ENCODE measurements at regions not wholly inside any gene's neighbourhood (a gene's known extent, or its start where the extent isn't known, plus 50 kb on each side); places are given as distances from the start of the nearest gene placed in this dataset.
A peak's percentile ranks its signal among the peaks of the same experiment; 100 is the strongest.

DNA sequence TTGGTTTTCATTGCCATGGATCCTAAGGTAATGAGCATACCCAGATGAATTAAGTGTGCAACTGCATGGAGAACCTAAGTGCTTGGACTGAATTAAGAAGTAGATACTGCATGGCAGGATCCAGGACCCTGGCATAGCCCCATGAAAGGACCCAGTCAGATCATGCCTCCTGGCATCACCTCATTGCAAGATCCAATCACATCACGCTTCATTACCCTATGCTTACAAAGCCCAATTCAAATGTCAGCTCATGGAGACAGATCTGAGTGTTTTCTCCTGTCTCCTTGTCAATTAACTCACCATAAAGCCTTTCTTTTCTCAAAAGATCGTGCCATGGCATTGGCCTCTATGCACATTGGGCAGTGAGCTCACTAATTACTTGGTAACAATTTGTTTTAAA is 519.8 kb upstream of the ZNF804A start:
- no peaks in the 10 kb centered on the region for H3F3A ChIP-seq (ENCODE audit: insufficient read depth, low read length)

DNA sequence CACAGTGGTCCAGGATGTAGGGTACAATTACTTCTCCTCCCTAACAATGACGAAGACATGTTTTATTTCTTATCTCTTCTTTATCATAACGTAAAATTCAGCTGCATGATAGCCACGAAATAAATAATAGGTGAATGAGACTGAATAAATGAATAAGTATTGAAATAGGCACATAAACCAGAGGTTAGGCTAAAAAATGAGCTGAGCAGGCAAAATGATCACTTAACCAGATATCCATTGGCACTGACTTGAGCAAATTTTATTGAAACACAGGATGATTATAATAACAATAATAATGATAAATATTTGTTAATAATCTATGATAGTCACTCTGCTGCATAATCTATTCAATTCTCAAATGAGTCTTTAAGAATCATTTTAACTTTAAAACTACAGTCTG is 506.9 kb upstream of the ZNF804A start:
- H3K27ac ChIP-seq (ENCODE audit: low read depth, low read length, poor library complexity, severe bottlenecking) = no peak overlapping the region
- no peak overlapping the region for H3K9ac ChIP-seq (ENCODE audit: low read length)
- no peaks in the 10 kb centered on the region for H3K9me2 ChIP-seq (ENCODE audit: low read depth, low read length)
- H4K20me1 ChIP-seq (ENCODE audit: insufficient read depth, low read length) = no peaks in the 10 kb centered on the region
- H3K36me3 ChIP-seq (ENCODE audit: insufficient read depth, low read length) = no peaks in the 10 kb centered on the region
- TF ChIP-seq, protein P1, sequence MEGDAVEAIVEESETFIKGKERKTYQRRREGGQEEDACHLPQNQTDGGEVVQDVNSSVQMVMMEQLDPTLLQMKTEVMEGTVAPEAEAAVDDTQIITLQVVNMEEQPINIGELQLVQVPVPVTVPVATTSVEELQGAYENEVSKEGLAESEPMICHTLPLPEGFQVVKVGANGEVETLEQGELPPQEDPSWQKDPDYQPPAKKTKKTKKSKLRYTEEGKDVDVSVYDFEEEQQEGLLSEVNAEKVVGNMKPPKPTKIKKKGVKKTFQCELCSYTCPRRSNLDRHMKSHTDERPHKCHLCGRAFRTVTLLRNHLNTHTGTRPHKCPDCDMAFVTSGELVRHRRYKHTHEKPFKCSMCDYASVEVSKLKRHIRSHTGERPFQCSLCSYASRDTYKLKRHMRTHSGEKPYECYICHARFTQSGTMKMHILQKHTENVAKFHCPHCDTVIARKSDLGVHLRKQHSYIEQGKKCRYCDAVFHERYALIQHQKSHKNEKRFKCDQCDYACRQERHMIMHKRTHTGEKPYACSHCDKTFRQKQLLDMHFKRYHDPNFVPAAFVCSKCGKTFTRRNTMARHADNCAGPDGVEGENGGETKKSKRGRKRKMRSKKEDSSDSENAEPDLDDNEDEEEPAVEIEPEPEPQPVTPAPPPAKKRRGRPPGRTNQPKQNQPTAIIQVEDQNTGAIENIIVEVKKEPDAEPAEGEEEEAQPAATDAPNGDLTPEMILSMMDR (IDR thresholded peaks at IDR 0.05; ENCODE audit: low read length) = no peak
- no peak for TF ChIP-seq EZH2 (IDR thresholded peaks at IDR 0.05; ENCODE audit: borderline replicate concordance, low read length)
- no peaks in the 10 kb centered on the region for H3K27me3 ChIP-seq (ENCODE audit: insufficient read depth, low read length)
- H3K4me3 ChIP-seq (ENCODE audit: low read depth, low read length, poor library complexity, severe bottlenecking) = no peak overlapping the region
- no peak overlapping the region for H2AFZ ChIP-seq (ENCODE audit: low read length)
- H3K9me3 ChIP-seq (ENCODE audit: low read length) = no peaks in the 10 kb centered on the region
- H3F3A ChIP-seq (ENCODE audit: insufficient read depth, low read length) = no peaks in the 10 kb centered on the region
- H3K4me1 ChIP-seq (ENCODE audit: insufficient read depth, low read length, severe bottlenecking) = no peaks in the 10 kb centered on the region
- no peaks in the 10 kb centered on the region for H3K79me2 ChIP-seq (ENCODE audit: insufficient read depth, low read length)
- H3K4me2 ChIP-seq (ENCODE audit: low read length) = no peak overlapping the region

More for the DNA sequence above, 519.8 kb upstream of the ZNF804A start:
- H3K4me3 ChIP-seq (ENCODE audit: low read depth, low read length, poor library complexity, severe bottlenecking) = no peak overlapping the region
- H2AFZ ChIP-seq (ENCODE audit: low read length) = no peak overlapping the region
- no peak overlapping the region for H3K4me2 ChIP-seq (ENCODE audit: low read length)
- no peaks in the 10 kb centered on the region for H3K79me2 ChIP-seq (ENCODE audit: insufficient read depth, low read length)
- no peaks in the 10 kb centered on the region for H4K20me1 ChIP-seq (ENCODE audit: insufficient read depth, low read length)
- no peaks in the 10 kb centered on the region for H3K9me2 ChIP-seq (ENCODE audit: low read depth, low read length)
- peaks cover 2% of the 10 kb centered on the region; the same call in 1 of the 2 replicates for H3K9me3 ChIP-seq (ENCODE audit: low read length)
- no peaks in the 10 kb centered on the region for H3K27me3 ChIP-seq (ENCODE audit: insufficient read depth, low read length)
- H3K36me3 ChIP-seq (ENCODE audit: insufficient read depth, low read length) = no peaks in the 10 kb centered on the region
- no peak overlapping the region for H3K9ac ChIP-seq (ENCODE audit: low read length)
- TF ChIP-seq, protein P1 (IDR thresholded peaks at IDR 0.05; ENCODE audit: low read length) = no peak
- no peak for TF ChIP-seq EZH2 (IDR thresholded peaks at IDR 0.05; ENCODE audit: borderline replicate concordance, low read length)
- no peak overlapping the region for H3K27ac ChIP-seq (ENCODE audit: low read depth, low read length, poor library complexity, severe bottlenecking)
- no peaks in the 10 kb centered on the region for H3K4me1 ChIP-seq (ENCODE audit: insufficient read depth, low read length, severe bottlenecking)

DNA sequence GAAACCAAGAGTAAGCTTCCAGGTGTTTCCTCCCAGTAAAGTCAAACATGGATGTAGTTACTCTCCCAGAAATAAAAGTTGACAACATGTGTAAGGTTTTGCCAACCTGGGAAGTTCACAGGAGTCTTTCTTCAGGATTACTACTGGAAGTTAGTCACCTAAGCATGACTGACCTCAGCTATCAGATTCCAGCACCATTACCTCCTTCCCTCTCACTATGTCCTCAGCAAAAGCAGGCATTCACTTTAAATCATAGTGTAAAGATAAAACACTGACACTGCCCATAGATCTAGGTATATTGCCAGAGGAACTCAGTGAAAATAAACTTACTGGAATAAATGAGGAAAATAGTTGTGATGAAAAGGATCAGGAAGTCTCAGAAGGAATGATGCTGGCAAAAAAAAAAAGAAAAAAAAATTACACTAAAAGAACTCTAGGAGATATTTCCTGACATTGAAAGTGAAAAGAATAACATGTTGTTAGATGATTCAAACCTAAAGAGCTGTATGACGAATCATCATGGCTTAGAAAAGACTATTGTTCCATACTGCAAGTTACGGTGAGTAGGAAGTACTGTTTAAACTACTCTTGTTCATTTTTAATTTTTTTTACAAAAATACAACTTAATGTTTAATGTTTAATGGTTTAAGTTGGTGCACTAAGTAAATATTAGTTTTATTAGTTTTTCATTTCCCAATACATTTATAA is 484.5 kb upstream of the ZNF804A start:
- Histone ChIP-seq H3K4me1 (ENCODE audit: insufficient read depth, low read length, severe bottlenecking) (no peaks in the 10 kb centered on the region), H3K4me3 (ENCODE audit: low read depth, low read length, poor library complexity, severe bottlenecking) (no peak overlapping the region), H3K27me3 (ENCODE audit: insufficient read depth, low read length) (no peaks in the 10 kb centered on the region), H2AFZ (ENCODE audit: low read length) (peak overlapping the region; percentile 70), H3F3A (ENCODE audit: insufficient read depth, low read length) (no peaks in the 10 kb centered on the region), H3K79me2 (ENCODE audit: insufficient read depth, low read length) (no peaks in the 10 kb centered on the region), H3K36me3 (ENCODE audit: insufficient read depth, low read length) (no peaks in the 10 kb centered on the region), H3K27ac (ENCODE audit: low read depth, low read length, poor library complexity, severe bottlenecking) (no peak overlapping the region), H3K4me2 (ENCODE audit: low read length) (no peak overlapping the region), H3K9me2 (ENCODE audit: low read depth, low read length) (no peaks in the 10 kb centered on the region), H3K9ac (ENCODE audit: low read length) (no peak overlapping the region), H3K9me3 (ENCODE audit: low read length) (no peaks in the 10 kb centered on the region), H4K20me1 (ENCODE audit: insufficient read depth, low read length) (no peaks in the 10 kb centered on the region)
- TF ChIP-seq, protein P1 (IDR thresholded peaks at IDR 0.05; ENCODE audit: low read length) = no peak
- no peak for TF ChIP-seq EZH2 (IDR thresholded peaks at IDR 0.05; ENCODE audit: borderline replicate concordance, low read length)

Measured in OCI-LY1 (cell line).